HG02981 (cell line): ENCODE measurements at regions not wholly inside any gene's neighbourhood (a gene's known extent, or its start where the extent isn't known, plus 50 kb on each side); places are given as distances from the start of the nearest gene placed in this dataset.

Experiments used
- ATAC-seq: cut with Tn5 transposase; IDR thresholded peaks from one replicate; pipeline ENCODE4 v1.9.1; 2021; ENCODE audit warnings: mild to moderate bottlenecking, moderate library complexity; ENCODE audit not compliant: unreplicated experiment

- ATAC-seq: no peak
These were observed 427.4 kb upstream of the FLRT2 start for GRCh38 chr14:85102591-85102990.

- ATAC-seq: no peak
These were observed 423.4 kb upstream of the FLRT2 start for GRCh38 chr14:85106506-85106905.

- no peak for ATAC-seq
These were observed 417.2 kb upstream of the FLRT2 start for GRCh38 chr14:85112762-85113161.

- no peak for ATAC-seq
These were observed 414.0 kb upstream of the FLRT2 start for GRCh38 chr14:85115921-85116320.

- no peak for ATAC-seq
These were observed 411.7 kb upstream of the FLRT2 start for GRCh38 chr14:85118274-85118673.

- no peak for ATAC-seq
These were observed 407.3 kb upstream of the FLRT2 start for GRCh38 chr14:85122690-85123089.

- no peak for ATAC-seq
These were observed 406.2 kb upstream of the FLRT2 start for GRCh38 chr14:85123755-85124154.

GRCh38 chr14:85124631-85125290 lies 405.2 kb upstream of the FLRT2 start:
- no peak for ATAC-seq

- ATAC-seq: no peak
These were observed 404.7 kb upstream of the FLRT2 start for GRCh38 chr14:85125291-85125670.

- no peak for ATAC-seq
These were observed 400.0 kb upstream of the FLRT2 start for GRCh38 chr14:85129921-85130320.

- ATAC-seq: no peak
These were observed 398.6 kb upstream of the FLRT2 start for GRCh38 chr14:85131226-85131922.

GRCh38 chr14:85142982-85143381 lies 387.0 kb upstream of the FLRT2 start:
- no peak for ATAC-seq

GRCh38 chr14:85146779-85147178 lies 383.2 kb upstream of the FLRT2 start:
- no peak for ATAC-seq

- ATAC-seq: no peak
These were observed 379.8 kb upstream of the FLRT2 start for GRCh38 chr14:85150166-85150565.

- ATAC-seq: no peak
These were observed 375.2 kb upstream of the FLRT2 start for GRCh38 chr14:85154714-85155113.

GRCh38 chr14:85156319-85156718 lies 373.6 kb upstream of the FLRT2 start:
- ATAC-seq: no peak

- no peak for ATAC-seq
These were observed 370.2 kb upstream of the FLRT2 start for GRCh38 chr14:85159726-85160125.

- ATAC-seq: no peak
These were observed 364.9 kb upstream of the FLRT2 start for GRCh38 chr14:85165094-85165493.

GRCh38 chr14:85169381-85169780 lies 360.6 kb upstream of the FLRT2 start:
- no peak for ATAC-seq

GRCh38 chr14:85172290-85172689 lies 357.7 kb upstream of the FLRT2 start:
- no peak for ATAC-seq

- no peak for ATAC-seq
These were observed 357.0 kb upstream of the FLRT2 start for GRCh38 chr14:85172889-85173477.

GRCh38 chr14:85175556-85175955 lies 354.4 kb upstream of the FLRT2 start:
- no peak for ATAC-seq
